ACC112 (cell line): ENCODE measurements at regions not wholly inside any gene's neighbourhood (a gene's known extent, or its start where the extent isn't known, plus 50 kb on each side); places are given as distances from the start of the nearest gene placed in this dataset.

Experiments used
- H2AFZ ChIP-seq: fragments of 200-600 bp; sonication (generic); one replicate; pipeline ENCODE4 v1.6.0; 2017; ENCODE audit warnings: antibody characterized with exemption, low read length; ENCODE audit not compliant: unreplicated experiment
- H3K27ac ChIP-seq: fragments of 200-600 bp; sonication (generic); 2 replicates; pipeline ENCODE4 v1.5.1; 2014; ENCODE audit warnings: low read depth, mild to moderate bottlenecking, antibody characterized with exemption, low read length, moderate library complexity
- H3K27me3 ChIP-seq: fragments of 200-600 bp; sonication (generic); 2 replicates; pipeline ENCODE4 v1.6.1; 2014; ENCODE audit warnings: mild to moderate bottlenecking, antibody characterized with exemption, low read length, moderate library complexity, mixed read lengths; ENCODE audit not compliant: insufficient read depth
- H3K36me3 ChIP-seq: fragments of 200-600 bp; sonication (generic); 2 replicates; pipeline ENCODE4 v1.6.1; 2016; ENCODE audit warnings: mild to moderate bottlenecking, antibody characterized with exemption, low read length, moderate library complexity, mixed read lengths; ENCODE audit not compliant: insufficient read depth
- H3K4me1 ChIP-seq: fragments of 200-600 bp; sonication (generic); one replicate; pipeline ENCODE4 v1.6.1; 2016; ENCODE audit warnings: low read length, mixed read lengths; ENCODE audit not compliant: insufficient read depth, unreplicated experiment, control insufficient read depth
- H3K4me3 ChIP-seq: fragments of 200-600 bp; sonication (generic); 2 replicates; pipeline ENCODE4 v1.5.1; 2014; ENCODE audit warnings: mild to moderate bottlenecking, low read depth, low read length
- H3K79me2 ChIP-seq: fragments of 200-600 bp; sonication (generic); one replicate; pipeline ENCODE4 v1.6.0; 2016; ENCODE audit warnings: low read length; ENCODE audit not compliant: control insufficient read depth, unreplicated experiment, insufficient read depth

- no peaks in the 10 kb centered on the region for H3K79me2 ChIP-seq
- H3K4me1 ChIP-seq = no peaks in the 10 kb centered on the region
- H3K27ac ChIP-seq = no peak overlapping the region
- no peaks in the 10 kb centered on the region for H3K36me3 ChIP-seq
- no peak overlapping the region for H2AFZ ChIP-seq
- H3K4me3 ChIP-seq = no peak overlapping the region
- no peaks in the 10 kb centered on the region for H3K27me3 ChIP-seq
Observed at GRCh38 chr11:23100726-23101125, 240.5 kb upstream of the CCDC179 start.

- H3K4me3 ChIP-seq = no peak overlapping the region
- no peaks in the 10 kb centered on the region for H3K79me2 ChIP-seq
Observed at GRCh38 chr11:23103416-23103815, 243.1 kb upstream of the CCDC179 start.

GRCh38 chr11:23111527-23111926, 251.3 kb upstream of the CCDC179 start:
- no peaks in the 10 kb centered on the region for H3K27me3 ChIP-seq
- H3K4me3 ChIP-seq = no peak overlapping the region
- no peaks in the 10 kb centered on the region for H3K4me1 ChIP-seq
- H2AFZ ChIP-seq = no peak overlapping the region
- H3K79me2 ChIP-seq = no peaks in the 10 kb centered on the region
- H3K36me3 ChIP-seq = no peaks in the 10 kb centered on the region
- H3K27ac ChIP-seq = no peak overlapping the region

More at GRCh38 chr11:23103416-23103815, 243.1 kb upstream of the CCDC179 start:
- H3K36me3 ChIP-seq = no peaks in the 10 kb centered on the region
- no peaks in the 10 kb centered on the region for H3K27me3 ChIP-seq
- H3K4me1 ChIP-seq = no peaks in the 10 kb centered on the region
- H3K27ac ChIP-seq = no peak overlapping the region
- no peak overlapping the region for H2AFZ ChIP-seq

GRCh38 chr11:23112390-23112789, 252.1 kb upstream of the CCDC179 start:
- Histone ChIP-seq H3K79me2 (no peaks in the 10 kb centered on the region), H3K4me1 (no peaks in the 10 kb centered on the region), H2AFZ (no peak overlapping the region), H3K27ac (no peak overlapping the region), H3K27me3 (no peaks in the 10 kb centered on the region), H3K36me3 (no peaks in the 10 kb centered on the region), H3K4me3 (no peak overlapping the region)

GRCh38 chr11:23112987-23113886, 253.0 kb upstream of the CCDC179 start:
- no peaks in the 10 kb centered on the region for H3K36me3 ChIP-seq
- no peaks in the 10 kb centered on the region for H3K79me2 ChIP-seq
- no peaks in the 10 kb centered on the region for H3K4me1 ChIP-seq
- no peaks in the 10 kb centered on the region for H3K27me3 ChIP-seq
- H3K27ac ChIP-seq = no peak overlapping the region
- H2AFZ ChIP-seq = no peak overlapping the region
- H3K4me3 ChIP-seq = peak overlapping the region; percentile 58; the same call in 1 of the 2 replicates

GRCh38 chr11:23113887-23114216, 253.6 kb upstream of the CCDC179 start:
- no peaks in the 10 kb centered on the region for H3K27me3 ChIP-seq
- H2AFZ ChIP-seq = no peak overlapping the region
- no peak overlapping the region for H3K27ac ChIP-seq
- no peak overlapping the region for H3K4me3 ChIP-seq
- no peaks in the 10 kb centered on the region for H3K79me2 ChIP-seq
- no peaks in the 10 kb centered on the region for H3K36me3 ChIP-seq
- H3K4me1 ChIP-seq = no peaks in the 10 kb centered on the region

- H3K27ac ChIP-seq = no peak overlapping the region
- H3K4me1 ChIP-seq = peaks cover 17% of the 10 kb centered on the region
- H3K27me3 ChIP-seq = no peaks in the 10 kb centered on the region
- no peaks in the 10 kb centered on the region for H3K36me3 ChIP-seq
- H3K4me3 ChIP-seq = no peak overlapping the region
- peak overlapping the region; percentile 79 for H2AFZ ChIP-seq
- no peaks in the 10 kb centered on the region for H3K79me2 ChIP-seq
Observed at GRCh38 chr11:23123753-23124152, 263.5 kb upstream of the CCDC179 start.

GRCh38 chr11:23124249-23124648, 264.0 kb upstream of the CCDC179 start:
- Histone ChIP-seq H2AFZ (no peak overlapping the region), H3K4me3 (no peak overlapping the region), H3K79me2 (no peaks in the 10 kb centered on the region), H3K4me1 (peaks cover 17% of the 10 kb centered on the region), H3K27ac (peak overlapping the region; percentile 31; the same call in 1 of the 2 replicates), H3K36me3 (no peaks in the 10 kb centered on the region), H3K27me3 (no peaks in the 10 kb centered on the region)

- Histone ChIP-seq H2AFZ (peak overlapping the region; percentile 12), H3K4me1 (peaks cover 17% of the 10 kb centered on the region), H3K36me3 (no peaks in the 10 kb centered on the region), H3K4me3 (no peak overlapping the region), H3K27ac (peak overlapping the region; percentile 31; the same call in 1 of the 2 replicates), H3K27me3 (no peaks in the 10 kb centered on the region), H3K79me2 (no peaks in the 10 kb centered on the region)
Observed at GRCh38 chr11:23124996-23125395, 264.7 kb upstream of the CCDC179 start.

GRCh38 chr11:23127706-23128105, 267.4 kb upstream of the CCDC179 start:
- Histone ChIP-seq H3K27ac (no peak overlapping the region), H3K79me2 (no peaks in the 10 kb centered on the region), H3K36me3 (no peaks in the 10 kb centered on the region), H3K27me3 (no peaks in the 10 kb centered on the region), H2AFZ (no peak overlapping the region), H3K4me1 (peaks cover 17% of the 10 kb centered on the region), H3K4me3 (no peak overlapping the region)

GRCh38 chr11:23134627-23135026, 274.4 kb upstream of the CCDC179 start:
- no peak overlapping the region for H2AFZ ChIP-seq
- no peaks in the 10 kb centered on the region for H3K79me2 ChIP-seq
- H3K36me3 ChIP-seq = no peaks in the 10 kb centered on the region
- H3K4me1 ChIP-seq = no peaks in the 10 kb centered on the region
- H3K27ac ChIP-seq = no peak overlapping the region
- H3K27me3 ChIP-seq = no peaks in the 10 kb centered on the region; the same call in 1 of the 2 replicates
- H3K4me3 ChIP-seq = no peak overlapping the region
